ENCODE measurements at regions not wholly inside any gene's neighbourhood (a gene's known extent, or its start where the extent isn't known, plus 50 kb on each side); places are given as distances from the start of the nearest gene placed in this dataset.

DNA sequence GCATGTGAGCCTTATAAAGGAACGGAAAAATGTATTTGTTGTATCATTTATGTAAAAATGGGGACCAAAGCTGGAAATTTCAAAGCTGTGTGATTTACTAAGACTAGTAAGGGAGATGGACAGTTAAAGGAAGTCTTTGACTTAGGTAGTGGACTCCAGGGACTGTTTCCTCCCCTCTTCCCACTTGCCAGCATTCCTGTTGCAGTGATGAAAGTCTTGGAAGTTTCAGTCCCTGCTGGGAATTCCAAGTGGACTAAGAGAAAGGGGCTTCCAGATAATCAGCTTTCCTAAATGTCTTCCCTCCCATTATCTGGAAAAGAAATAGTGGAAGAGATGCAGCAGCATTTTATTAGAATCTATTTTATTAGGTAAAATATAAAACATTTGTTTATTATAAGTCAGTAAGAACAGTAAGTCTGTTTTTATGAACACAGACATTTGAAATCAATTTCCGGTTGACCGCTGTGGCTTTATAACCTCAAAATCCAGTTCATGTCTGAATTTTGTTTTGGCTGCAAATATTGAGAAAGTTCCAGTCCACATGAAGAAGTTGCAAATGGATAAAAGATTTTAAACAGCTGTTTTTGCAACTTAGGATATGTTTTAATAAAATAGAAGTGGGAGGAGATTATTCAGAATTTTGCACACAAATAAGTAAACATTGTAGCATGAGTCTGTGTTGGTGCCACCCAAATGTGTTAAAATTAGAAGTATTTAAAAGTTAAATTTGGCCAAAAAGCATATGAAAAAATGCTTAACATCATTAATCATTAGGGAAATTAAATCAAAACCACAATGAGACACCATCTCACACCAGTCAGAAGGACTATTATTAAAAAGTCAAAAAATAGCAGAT, 141.8 kb downstream of the IL20RB start:
- DNase-seq (ENCODE audit: low read depth): no peak
- TF ChIP-seq CTCF (conservative IDR thresholded peaks at IDR 0.05; ENCODE audit: low read depth, low read length): no peak

DNA sequence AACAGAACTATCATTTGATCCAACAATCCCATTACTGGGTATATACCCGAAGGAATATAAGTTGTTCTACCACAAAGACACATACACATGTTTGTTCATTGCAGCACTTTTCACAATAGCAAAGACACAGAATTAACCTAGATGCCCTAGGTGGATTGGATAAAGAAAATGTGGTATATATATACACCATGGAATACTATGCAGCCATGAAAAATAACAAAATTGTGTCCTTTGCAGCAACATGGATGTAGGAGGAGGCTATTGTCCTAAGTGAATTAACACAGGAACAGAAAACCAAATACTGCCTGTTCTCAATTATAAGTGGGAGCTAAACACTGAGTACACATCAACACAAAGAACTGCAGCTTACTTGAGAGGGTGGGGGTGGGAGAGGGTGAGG, 142.5 kb downstream of the IL20RB start:
- TF ChIP-seq CTCF (conservative IDR thresholded peaks at IDR 0.05; ENCODE audit: low read depth, low read length): no peak
- H3K4me3 ChIP-seq (ENCODE audit: low read depth, low read length): no peak overlapping the region
- DNase-seq (ENCODE audit: low read depth): no peak

More for the DNA sequence above, 141.8 kb downstream of the IL20RB start:
- H3K4me3 ChIP-seq (ENCODE audit: low read depth, low read length): no peak overlapping the region

DNA sequence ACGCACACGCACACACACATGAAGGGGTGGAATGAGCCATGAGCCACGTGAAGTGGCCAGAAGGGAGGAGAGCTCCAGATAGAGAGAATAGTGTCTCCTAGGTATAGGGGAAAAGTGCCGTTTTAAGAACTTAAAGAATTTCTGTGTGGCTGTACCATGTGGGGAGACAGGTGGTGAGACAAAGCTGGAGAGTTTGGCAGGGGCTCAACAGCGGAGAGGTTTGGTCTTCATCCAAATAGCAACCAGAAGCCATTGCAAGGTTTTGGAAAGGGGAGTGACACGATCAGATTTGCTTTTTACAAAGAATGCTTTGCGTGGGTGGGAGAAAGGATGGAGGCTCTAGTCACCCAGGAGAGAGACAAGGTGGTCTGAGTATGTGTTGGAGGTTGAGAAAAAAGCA, 146.0 kb downstream of the IL20RB start:
- no peak for DNase-seq (ENCODE audit: low read depth)
- no peak overlapping the region for H3K4me3 ChIP-seq (ENCODE audit: low read depth, low read length)
- no peak for TF ChIP-seq CTCF (conservative IDR thresholded peaks at IDR 0.05; ENCODE audit: low read depth, low read length)

DNA sequence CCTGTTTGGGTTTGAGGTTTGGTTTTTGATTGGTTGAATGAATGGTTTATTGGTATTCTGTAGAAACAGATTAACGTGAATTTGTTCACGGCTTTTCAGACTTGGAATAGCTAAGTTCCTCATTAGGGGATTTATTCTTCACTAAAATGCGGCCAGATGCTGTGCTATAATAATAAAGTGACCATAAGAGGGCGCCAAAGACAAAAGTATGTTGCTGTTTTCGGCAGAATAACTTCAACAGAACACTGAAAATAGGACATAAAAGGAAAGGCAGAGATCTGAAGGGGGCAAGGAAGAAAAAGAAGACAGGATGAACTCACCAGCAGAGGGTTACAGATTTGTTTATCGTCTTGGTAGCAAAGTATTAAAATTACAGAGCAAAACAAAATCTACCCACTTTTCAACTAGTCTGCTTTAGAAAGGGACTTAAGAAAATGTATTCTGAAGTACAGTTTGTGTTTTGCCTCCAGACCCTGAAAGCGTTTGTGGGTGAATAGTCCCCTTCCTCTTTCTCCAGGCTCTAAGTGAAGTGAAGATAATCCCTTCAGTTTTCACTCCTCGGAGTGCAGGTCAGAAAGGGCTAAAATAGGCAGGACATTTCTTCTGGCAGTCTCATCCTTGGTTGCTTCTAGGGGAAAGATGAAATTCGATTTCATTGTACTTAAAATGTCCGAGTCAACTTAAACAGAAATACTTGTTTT, 147.6 kb downstream of the IL20RB start:
- H3K4me3 ChIP-seq (ENCODE audit: low read depth, low read length): no peak overlapping the region
- peak; percentile 66 for TF ChIP-seq CTCF (conservative IDR thresholded peaks at IDR 0.05; ENCODE audit: low read depth, low read length)
- DNase-seq (ENCODE audit: low read depth): no peak

DNA sequence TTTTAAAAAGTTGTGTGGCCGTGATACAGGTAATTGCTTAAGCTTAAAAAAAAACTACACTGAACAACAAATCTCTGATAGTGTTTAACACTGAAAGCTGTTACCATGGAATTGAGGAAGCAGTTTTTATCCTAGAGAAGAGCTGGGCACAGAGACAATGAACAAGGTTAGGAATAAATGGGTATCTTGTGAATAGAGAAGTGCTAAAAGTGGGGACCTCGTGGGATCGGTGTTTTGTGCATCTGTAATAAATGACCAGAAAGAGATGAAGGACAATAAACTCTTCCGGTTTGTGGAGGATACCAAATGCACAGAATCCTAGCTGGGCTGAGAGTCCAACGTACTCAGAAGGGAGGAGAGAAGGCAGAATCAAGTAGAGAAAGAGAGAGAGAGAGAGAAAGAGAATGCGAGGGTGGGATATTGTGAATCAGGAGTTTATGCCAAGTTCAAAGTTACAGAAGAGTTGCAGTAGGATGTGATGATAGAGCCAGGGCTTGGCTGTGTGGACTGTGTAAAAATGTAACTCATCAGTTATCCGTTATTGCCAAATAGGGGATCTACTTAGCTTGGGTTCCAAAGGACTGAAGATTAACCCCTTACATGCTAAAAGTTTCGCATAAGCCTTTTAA, 148.9 kb downstream of the IL20RB start:
- no peak for TF ChIP-seq CTCF (conservative IDR thresholded peaks at IDR 0.05; ENCODE audit: low read depth, low read length)
- no peak for DNase-seq (ENCODE audit: low read depth)

GRCh38 chr3:137108699-137109440, 151.1 kb downstream of the IL20RB start:
- TF ChIP-seq CTCF (conservative IDR thresholded peaks at IDR 0.05; ENCODE audit: low read depth, low read length): no peak
- H3K4me3 ChIP-seq (ENCODE audit: low read depth, low read length): no peak overlapping the region
- no peak for DNase-seq (ENCODE audit: low read depth)

More for the DNA sequence above, 148.9 kb downstream of the IL20RB start:
- no peak overlapping the region for H3K4me3 ChIP-seq (ENCODE audit: low read depth, low read length)

All from epithelial cell of proximal tubule (primary cell).